ENCODE measurements at regions not wholly inside any gene's neighbourhood (a gene's known extent, or its start where the extent isn't known, plus 50 kb on each side); places are given as distances from the start of the nearest gene placed in this dataset.

DNA sequence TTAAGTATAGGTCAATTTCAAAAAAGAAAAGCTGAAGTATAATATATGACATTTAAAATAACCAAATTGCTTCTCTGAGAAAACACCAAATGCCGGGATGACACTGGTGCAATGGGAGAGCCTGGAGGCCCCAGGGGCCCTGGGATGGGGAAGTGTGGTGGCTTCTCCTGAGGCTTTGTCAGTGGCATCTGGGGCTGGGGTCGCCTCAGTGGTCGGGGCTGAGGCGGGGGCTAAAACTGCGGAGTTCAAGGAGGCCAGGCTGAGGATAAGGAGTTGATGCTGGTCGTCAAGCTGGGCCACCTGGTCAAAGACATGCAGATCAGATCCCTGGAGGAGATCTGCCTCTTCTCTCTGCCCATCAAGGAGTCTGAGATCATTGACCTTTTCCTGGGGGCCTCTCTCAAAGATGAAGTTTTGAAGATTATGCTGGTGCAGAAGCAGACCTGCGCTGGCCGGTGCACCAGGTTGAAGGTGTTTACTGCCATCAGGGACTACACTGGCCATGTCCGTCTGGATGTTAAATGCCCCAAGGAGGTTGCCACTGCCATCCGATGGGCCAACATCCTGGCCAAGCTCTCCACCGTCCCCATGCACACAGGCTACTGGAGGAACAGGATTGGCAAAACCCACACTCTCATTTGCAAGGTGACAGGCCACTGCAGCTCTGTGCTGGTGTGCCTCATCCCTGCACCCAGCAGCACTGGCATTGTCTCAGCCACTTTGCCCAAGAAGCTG lies 660.1 kb upstream of the CCDC179 start:
- H3K27ac Mint-ChIP-seq, result no peak overlapping the region
- Histone ChIP-seq H3K36me3 (ENCODE audit: control insufficient read depth in 2 of 3, insufficient read depth in 3 of 3, low read length in 3 of 3) (no peaks in the 10 kb centered on the region), H3K4me3 (ENCODE audit: low read length) (no peak overlapping the region), H3K27ac (ENCODE audit: low read depth, low read length) (no peak overlapping the region), H3K4me1 (ENCODE audit: control insufficient read depth in 2 of 2, insufficient read depth in 2 of 2, low read length in 2 of 2) (no peaks in the 10 kb centered on the region), H3K27me3 (ENCODE audit: control insufficient read depth in 2 of 2, insufficient read depth in 2 of 2, low read length in 2 of 2) (no peaks in the 10 kb centered on the region), H3K9me3 (ENCODE audit: control insufficient read depth in 2 of 3, low read length in 3 of 3) (no peaks in the 10 kb centered on the region)
- H3K36me3 Mint-ChIP-seq, result no peaks in the 10 kb centered on the region
- intact Hi-C loops (cut with micrococcal nuclease), result no loop called here
- no peaks in the 10 kb centered on the region for H3K27me3 Mint-ChIP-seq
- ChIA-PET CTCF (no interaction called here), POLR2A (no interaction called here)
- ATAC-seq (no peak), DNase-seq (no peak)
- H3K4me1 Mint-ChIP-seq, result no peaks in the 10 kb centered on the region
- no peak overlapping the region for H3K4me3 Mint-ChIP-seq
- peaks cover 0 to 21% (median 0%) of the 10 kb centered on the region in 11 donors for H3K9me3 Mint-ChIP-seq

DNA sequence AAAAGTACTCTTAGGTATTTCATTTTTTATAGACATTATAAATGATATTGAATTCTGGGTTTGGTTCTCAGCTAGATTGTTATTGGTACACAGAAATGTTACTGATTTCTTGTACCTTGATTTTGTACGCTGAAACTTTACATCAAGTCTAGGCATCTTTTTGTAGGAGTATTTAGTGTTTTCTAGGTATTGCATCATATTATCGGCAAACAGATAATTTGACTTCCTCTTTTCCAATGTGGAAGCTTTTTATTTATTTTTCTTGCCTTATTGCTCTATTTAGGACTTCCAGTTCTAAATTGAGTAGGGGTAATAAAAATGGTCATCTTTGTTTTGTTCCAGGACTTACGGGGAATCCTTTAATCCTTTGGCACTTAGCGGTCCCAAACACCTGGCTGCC lies 676.6 kb upstream of the CCDC179 start:
- H3K4me3 ChIP-seq (ENCODE audit: low read length), result no peak overlapping the region
- no peak overlapping the region for H3K27ac ChIP-seq (ENCODE audit: low read depth, low read length)
- no peak overlapping the region for H3K27ac Mint-ChIP-seq
- H3K4me1 Mint-ChIP-seq, result peaks cover 0 to 7% (median 0%) of the 10 kb centered on the region in 7 donors
- intact Hi-C loops (cut with micrococcal nuclease), result no loop called here
- ChIA-PET POLR2A (no interaction called here), CTCF (no interaction called here)
- no peak overlapping the region for H3K4me3 Mint-ChIP-seq
- H3K27me3 ChIP-seq (ENCODE audit: control insufficient read depth in 2 of 2, insufficient read depth in 2 of 2, low read length in 2 of 2), result no peaks in the 10 kb centered on the region
- H3K36me3 ChIP-seq (ENCODE audit: control insufficient read depth in 2 of 3, insufficient read depth in 3 of 3, low read length in 3 of 3), result no peaks in the 10 kb centered on the region
- no peaks in the 10 kb centered on the region for H3K27me3 Mint-ChIP-seq
- no peak for DNase-seq
- H3K9me3 ChIP-seq (ENCODE audit: control insufficient read depth in 2 of 3, low read length in 3 of 3), result no peaks in the 10 kb centered on the region
- H3K9me3 Mint-ChIP-seq, result peaks cover 0 to 5% (median 3%) of the 10 kb centered on the region in 11 donors
- no peaks in the 10 kb centered on the region for H3K36me3 Mint-ChIP-seq
- H3K4me1 ChIP-seq (ENCODE audit: control insufficient read depth in 2 of 2, insufficient read depth in 2 of 2, low read length in 2 of 2), result no peaks in the 10 kb centered on the region
- no peak for ATAC-seq

DNA sequence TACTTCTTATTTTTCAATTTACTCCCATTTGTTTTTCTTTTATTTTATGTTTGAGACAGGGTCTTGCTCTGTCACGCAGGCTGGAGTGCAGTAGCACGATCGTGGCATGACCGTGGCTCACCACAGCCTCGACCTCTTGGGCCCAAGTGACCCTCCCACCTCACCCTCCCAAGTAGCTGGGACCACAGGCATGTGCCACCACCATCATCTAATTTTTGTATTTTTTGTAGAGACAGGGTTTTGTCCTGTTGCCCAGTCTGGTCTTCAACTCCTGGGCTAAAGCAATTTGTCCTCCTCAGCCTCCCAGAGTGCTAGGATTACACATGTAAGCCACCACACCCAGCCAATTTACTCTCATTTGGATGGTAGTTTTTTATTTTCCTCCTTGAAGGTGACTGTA lies 679.3 kb upstream of the CCDC179 start:
- Histone ChIP-seq H3K4me3 (ENCODE audit: low read length) (no peak overlapping the region), H3K27ac (ENCODE audit: low read depth, low read length) (no peak overlapping the region), H3K9me3 (ENCODE audit: control insufficient read depth in 2 of 3, low read length in 3 of 3) (no peaks in the 10 kb centered on the region), H3K4me1 (ENCODE audit: control insufficient read depth in 2 of 2, insufficient read depth in 2 of 2, low read length in 2 of 2) (no peaks in the 10 kb centered on the region), H3K27me3 (ENCODE audit: control insufficient read depth in 2 of 2, insufficient read depth in 2 of 2, low read length in 2 of 2) (no peaks in the 10 kb centered on the region), H3K36me3 (ENCODE audit: control insufficient read depth in 2 of 3, insufficient read depth in 3 of 3, low read length in 3 of 3) (no peaks in the 10 kb centered on the region)
- Mint-ChIP-seq H3K36me3 (no peaks in the 10 kb centered on the region), H3K4me1 (peaks cover 0 to 7% (median 0%) of the 10 kb centered on the region in 7 donors), H3K4me3 (no peak overlapping the region), H3K9me3 (peaks cover 0 to 4% (median 3%) of the 10 kb centered on the region in 11 donors), H3K27me3 (no peaks in the 10 kb centered on the region), H3K27ac (no peak overlapping the region)
- ChIA-PET CTCF (no interaction called here), POLR2A (no interaction called here)
- no peak for ATAC-seq
- intact Hi-C loops (cut with micrococcal nuclease), result no loop called here
- no peak for DNase-seq

DNA sequence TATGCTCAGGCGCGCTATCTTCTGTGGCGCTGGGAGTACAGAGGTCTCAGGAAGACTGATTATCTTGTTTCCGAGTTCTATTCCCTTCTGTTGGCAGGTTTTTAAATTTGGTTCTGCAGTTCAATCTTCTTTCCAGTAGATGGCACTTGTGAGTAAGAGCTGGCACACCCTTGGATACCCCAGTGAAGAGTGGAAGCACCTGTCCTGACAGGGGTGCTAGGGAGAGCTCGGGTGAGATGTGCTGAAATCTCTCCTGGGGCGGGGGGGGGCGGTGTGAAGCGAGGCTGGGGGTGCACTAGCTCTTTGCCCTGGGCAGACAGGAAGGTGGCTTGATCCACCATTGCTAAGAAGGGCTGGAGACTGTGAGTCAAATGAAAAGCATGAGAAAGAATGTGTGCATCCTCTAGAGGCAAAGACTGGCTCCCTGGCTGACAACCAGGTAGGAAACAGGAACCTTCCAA lies 679.9 kb upstream of the CCDC179 start:
- Histone ChIP-seq H3K4me3 (ENCODE audit: low read length) (no peak overlapping the region), H3K27ac (ENCODE audit: low read depth, low read length) (no peak overlapping the region), H3K9me3 (ENCODE audit: control insufficient read depth in 2 of 3, low read length in 3 of 3) (no peaks in the 10 kb centered on the region), H3K27me3 (ENCODE audit: control insufficient read depth in 2 of 2, insufficient read depth in 2 of 2, low read length in 2 of 2) (no peaks in the 10 kb centered on the region), H3K4me1 (ENCODE audit: control insufficient read depth in 2 of 2, insufficient read depth in 2 of 2, low read length in 2 of 2) (no peaks in the 10 kb centered on the region), H3K36me3 (ENCODE audit: control insufficient read depth in 2 of 3, insufficient read depth in 3 of 3, low read length in 3 of 3) (no peaks in the 10 kb centered on the region)
- ChIA-PET POLR2A (no interaction called here), CTCF (no interaction called here)
- Mint-ChIP-seq H3K27me3 (no peaks in the 10 kb centered on the region), H3K4me3 (no peak overlapping the region), H3K4me1 (peaks cover 0 to 7% (median 0%) of the 10 kb centered on the region in 7 donors), H3K9me3 (peaks cover 0 to 4% (median 1%) of the 10 kb centered on the region in 11 donors), H3K36me3 (no peaks in the 10 kb centered on the region), H3K27ac (no peak overlapping the region)
- ATAC-seq (peak; percentile 40), DNase-seq (peak in 2 of 9 donors; percentile 1 to 3)
- intact Hi-C loops (cut with micrococcal nuclease), result no loop called here

DNA sequence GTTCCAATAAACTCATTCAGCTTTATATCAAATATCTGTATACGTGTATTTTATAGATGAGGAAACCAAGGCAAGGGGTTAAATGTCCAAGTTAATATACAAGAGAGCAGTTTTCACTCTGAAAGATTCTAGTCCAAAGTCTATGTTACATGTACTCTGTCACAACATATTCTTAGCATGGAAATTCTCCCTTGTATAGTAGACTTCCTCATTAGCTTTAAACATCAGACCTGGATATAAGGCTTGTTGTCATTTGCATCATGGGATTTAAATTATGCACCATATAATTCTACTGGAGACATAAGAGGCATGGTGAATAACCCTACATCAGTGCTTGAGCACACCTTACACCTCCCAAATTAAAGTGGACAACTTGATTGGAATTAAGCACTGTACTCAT lies 681.9 kb upstream of the CCDC179 start:
- H3K36me3 Mint-ChIP-seq, result no peaks in the 10 kb centered on the region
- peaks cover 0 to 7% (median 0%) of the 10 kb centered on the region in 7 donors for H3K4me1 Mint-ChIP-seq
- ATAC-seq (no peak), DNase-seq (no peak)
- Histone ChIP-seq H3K4me1 (ENCODE audit: control insufficient read depth in 2 of 2, insufficient read depth in 2 of 2, low read length in 2 of 2) (no peaks in the 10 kb centered on the region), H3K4me3 (ENCODE audit: low read length) (no peak overlapping the region), H3K27me3 (ENCODE audit: control insufficient read depth in 2 of 2, insufficient read depth in 2 of 2, low read length in 2 of 2) (no peaks in the 10 kb centered on the region), H3K27ac (ENCODE audit: low read depth, low read length) (no peak overlapping the region), H3K36me3 (ENCODE audit: control insufficient read depth in 2 of 3, insufficient read depth in 3 of 3, low read length in 3 of 3) (no peaks in the 10 kb centered on the region), H3K9me3 (ENCODE audit: control insufficient read depth in 2 of 3, low read length in 3 of 3) (no peaks in the 10 kb centered on the region)
- intact Hi-C loops (cut with micrococcal nuclease), result no loop called here
- CTCF ChIA-PET, result no interaction called here
- peaks cover 0 to 9% (median 0%) of the 10 kb centered on the region in 11 donors for H3K9me3 Mint-ChIP-seq
- no peak overlapping the region for H3K4me3 Mint-ChIP-seq
- H3K27ac Mint-ChIP-seq, result no peak overlapping the region
- POLR2A ChIA-PET, result no interaction called here
- H3K27me3 Mint-ChIP-seq, result no peaks in the 10 kb centered on the region

DNA sequence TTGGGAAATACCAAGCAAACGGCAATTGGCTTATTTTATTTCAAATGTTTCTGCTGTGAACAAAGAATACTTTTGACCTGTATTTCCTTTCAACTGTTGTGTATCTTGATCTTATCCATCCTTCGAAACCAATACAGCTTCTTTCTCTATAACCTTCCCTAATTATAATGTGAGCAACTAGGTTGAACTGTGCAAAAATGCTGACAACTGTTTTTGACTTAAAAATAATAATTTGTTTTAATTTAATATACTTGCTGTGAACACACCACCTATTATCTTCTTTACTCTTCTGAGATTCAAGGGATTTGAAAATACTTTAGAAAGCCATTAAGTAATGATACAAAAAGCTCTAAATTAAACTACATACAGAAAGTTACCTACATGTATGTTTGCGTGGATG lies 682.5 kb upstream of the CCDC179 start:
- Mint-ChIP-seq H3K27me3 (no peaks in the 10 kb centered on the region), H3K4me1 (peaks cover 0 to 7% (median 0%) of the 10 kb centered on the region in 7 donors), H3K36me3 (no peaks in the 10 kb centered on the region), H3K9me3 (peaks cover 0 to 9% (median 0%) of the 10 kb centered on the region in 11 donors), H3K27ac (no peak overlapping the region), H3K4me3 (no peak overlapping the region)
- ATAC-seq (no peak), DNase-seq (no peak)
- no peaks in the 10 kb centered on the region for H3K9me3 ChIP-seq (ENCODE audit: control insufficient read depth in 2 of 3, low read length in 3 of 3)
- no peak overlapping the region for H3K27ac ChIP-seq (ENCODE audit: low read depth, low read length)
- ChIA-PET CTCF (no interaction called here), POLR2A (no interaction called here)
- no peaks in the 10 kb centered on the region for H3K4me1 ChIP-seq (ENCODE audit: control insufficient read depth in 2 of 2, insufficient read depth in 2 of 2, low read length in 2 of 2)
- H3K4me3 ChIP-seq (ENCODE audit: low read length), result no peak overlapping the region
- intact Hi-C loops (cut with micrococcal nuclease), result no loop called here
- H3K36me3 ChIP-seq (ENCODE audit: control insufficient read depth in 2 of 3, insufficient read depth in 3 of 3, low read length in 3 of 3), result no peaks in the 10 kb centered on the region
- no peaks in the 10 kb centered on the region for H3K27me3 ChIP-seq (ENCODE audit: control insufficient read depth in 2 of 2, insufficient read depth in 2 of 2, low read length in 2 of 2)

DNA sequence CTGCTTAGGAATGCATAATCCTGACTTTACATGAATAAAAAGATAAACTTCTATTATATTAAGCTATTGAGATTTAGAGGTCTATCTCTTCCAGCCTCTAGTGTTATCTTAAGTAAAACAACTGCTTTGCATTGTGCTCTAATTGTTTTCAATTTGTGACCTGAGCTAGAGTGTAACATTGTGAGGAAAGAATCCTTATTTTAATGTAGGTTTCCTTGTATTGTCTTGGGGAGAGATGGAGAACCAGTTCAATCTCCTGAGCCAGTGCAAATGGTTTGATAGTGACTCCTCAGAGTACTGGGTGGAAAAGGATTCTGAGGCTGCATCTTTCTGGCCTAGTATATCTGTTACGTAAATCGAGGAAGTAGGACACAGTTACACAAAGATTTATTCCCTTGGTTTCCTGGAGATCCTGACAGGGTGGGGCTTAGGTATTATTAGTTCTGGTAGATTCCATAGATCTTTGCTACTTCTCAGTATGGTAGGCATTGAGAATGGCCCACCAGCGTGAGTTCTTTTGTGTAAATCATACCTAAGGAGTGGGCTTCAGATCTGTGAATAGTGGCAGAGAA lies 683.5 kb upstream of the CCDC179 start:
- Mint-ChIP-seq H3K4me3 (no peak overlapping the region), H3K27me3 (no peaks in the 10 kb centered on the region), H3K36me3 (no peaks in the 10 kb centered on the region), H3K27ac (no peak overlapping the region), H3K9me3 (peaks cover 0 to 9% (median 0%) of the 10 kb centered on the region in 11 donors), H3K4me1 (peaks cover 0 to 7% (median 0%) of the 10 kb centered on the region in 7 donors)
- intact Hi-C loops (cut with micrococcal nuclease), result no loop called here
- Histone ChIP-seq H3K27ac (ENCODE audit: low read depth, low read length) (no peak overlapping the region), H3K4me1 (ENCODE audit: control insufficient read depth in 2 of 2, insufficient read depth in 2 of 2, low read length in 2 of 2) (no peaks in the 10 kb centered on the region), H3K27me3 (ENCODE audit: control insufficient read depth in 2 of 2, insufficient read depth in 2 of 2, low read length in 2 of 2) (no peaks in the 10 kb centered on the region), H3K9me3 (ENCODE audit: control insufficient read depth in 2 of 3, low read length in 3 of 3) (no peaks in the 10 kb centered on the region), H3K4me3 (ENCODE audit: low read length) (no peak overlapping the region), H3K36me3 (ENCODE audit: control insufficient read depth in 2 of 3, insufficient read depth in 3 of 3, low read length in 3 of 3) (no peaks in the 10 kb centered on the region)
- ChIA-PET CTCF (no interaction called here), POLR2A (no interaction called here)
- no peak for ATAC-seq
- no peak for DNase-seq

All from naive thymus-derived CD4-positive, alpha-beta T cell (primary cell).